Stomach (tissue), 4 donors: ENCODE measurements at regions not wholly inside any gene's neighbourhood (a gene's known extent, or its start where the extent isn't known, plus 50 kb on each side); places are given as distances from the start of the nearest gene placed in this dataset.

Experiments used
- CTCF ChIP-seq, 7 experiments: fragments of 450-650 bp in 4 of 7; fragments of 200-600 bp in 3 of 7; sonication (generic) in 3 of 7; IDR thresholded peaks; one replicate each; pipeline ENCODE4 v1.5.1; 2016 to 2019; ENCODE audit warnings: antibody characterized with exemption in 7 of 7, control low read depth in 2 of 7, mild to moderate bottlenecking in 1 of 7
- EP300 ChIP-seq: sonication (generic); formaldehyde crosslinking; IDR thresholded peaks from one replicate; pipeline ENCODE4 v1.6.1; 2017; ENCODE audit warnings: antibody characterized with exemption
- POLR2A ChIP-seq, 4 donors: fragments of 450-650 bp; IDR thresholded peaks; one replicate each; pipeline ENCODE4 v1.6.1; 2016; ENCODE audit warnings: antibody characterized with exemption in 4 of 4, control low read depth in 2 of 4, mild to moderate bottlenecking in 1 of 4, moderate library complexity in 1 of 4
- POLR2AphosphoS5 ChIP-seq, 3 donors: sonication (generic); formaldehyde crosslinking; IDR thresholded peaks; one replicate each; pipeline ENCODE4 v1.6.1; 2016; ENCODE audit warnings: antibody characterized with exemption in 3 of 3

- TF ChIP-seq CTCF (IDR thresholded peaks at IDR 0.05) (no peak), POLR2A (IDR thresholded peaks at IDR 0.05) (no peak), POLR2AphosphoS5 (IDR thresholded peaks at IDR 0.05) (no peak), EP300 (no peak)
Measured at GRCh38 chr11:105553025-105553424, 56.8 kb upstream of the GRIA4 start.
